NCI-H1092 treated with DMSO at 0.1 percent for 48 hours (cell line): ENCODE measurements at regions not wholly inside any gene's neighbourhood (a gene's known extent, or its start where the extent isn't known, plus 50 kb on each side); places are given as distances from the start of the nearest gene placed in this dataset.
A peak's percentile ranks its signal among the peaks of the same experiment; 100 is the strongest.

ENCODE experiments used
- DNase-seq: peaks from one replicate; lab custom pipeline; 2025; lab: John Stamatoyannopoulos, UW

DNA sequence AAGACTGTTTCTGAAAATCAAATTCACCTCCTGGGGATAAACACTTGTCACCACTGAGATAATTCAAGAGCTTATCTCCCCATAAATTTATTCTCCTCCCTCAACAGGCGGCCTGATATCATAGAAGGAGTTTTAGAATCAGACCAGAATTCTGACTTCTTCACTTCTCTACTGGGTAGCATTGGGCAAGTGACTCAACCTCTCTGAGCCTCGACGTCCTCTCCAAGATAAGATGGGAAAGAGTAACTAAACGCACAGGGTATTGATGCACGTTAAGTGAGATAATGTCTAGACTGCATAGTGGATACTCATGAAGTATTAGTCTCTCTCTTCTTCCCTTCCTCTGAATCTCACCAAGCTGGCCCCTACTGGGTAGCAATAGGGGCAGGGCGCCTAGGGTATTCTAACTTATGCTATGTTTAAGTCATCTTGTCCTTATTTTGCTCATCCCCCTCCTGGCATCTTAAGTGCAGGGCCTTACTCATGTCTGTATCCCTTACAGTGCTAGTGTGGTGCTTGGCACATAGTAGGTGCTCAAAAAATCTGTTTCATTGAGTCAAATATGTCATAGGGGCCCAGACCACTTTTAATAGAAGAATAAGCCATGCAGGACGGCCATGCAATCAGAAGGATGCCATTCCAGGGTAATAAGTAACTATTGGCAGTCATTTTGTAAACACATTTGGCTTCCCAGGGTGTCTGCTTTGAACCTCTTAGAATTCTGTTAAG, 476.4 kb upstream of the CCL2 start:
- DNase-seq = no peak

DNA sequence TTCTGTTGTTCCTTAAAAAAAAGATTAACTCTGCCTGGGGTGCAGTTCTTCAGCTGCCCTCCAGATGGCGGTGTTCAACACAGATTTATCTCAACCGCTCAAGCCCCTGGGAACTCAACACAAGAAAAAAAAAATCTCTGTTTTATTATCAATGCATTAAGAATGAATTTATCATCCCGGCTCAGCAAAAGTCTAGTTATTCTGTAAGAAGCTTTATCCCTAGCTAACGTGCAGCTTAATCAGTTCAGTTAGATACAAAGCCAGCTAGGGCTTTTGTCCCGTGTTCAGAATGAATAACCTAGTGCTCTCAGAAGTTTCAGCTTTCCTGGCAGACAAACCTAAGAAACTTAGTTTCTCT, 475.9 kb upstream of the CCL2 start:
- DNase-seq = peak; percentile 36

DNA sequence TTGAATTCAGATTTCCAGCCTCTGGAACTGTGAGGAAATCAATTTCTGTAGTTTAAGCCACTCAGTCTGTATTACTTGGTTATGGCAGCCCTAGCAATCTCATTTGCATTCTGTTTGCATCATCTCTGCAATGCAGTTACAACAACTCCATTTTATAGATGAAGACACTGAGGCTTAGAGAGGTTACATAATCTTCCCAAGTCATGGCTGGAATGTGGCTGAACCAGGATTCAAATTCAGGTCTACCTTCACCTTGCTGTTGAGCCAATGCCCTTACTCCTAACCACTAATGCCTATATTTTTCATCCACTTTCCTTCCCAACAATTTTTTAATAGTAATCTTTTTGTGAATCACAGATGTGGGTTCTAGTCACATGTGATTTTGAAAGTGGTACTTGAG, 469.8 kb upstream of the CCL2 start:
- no peak for DNase-seq

DNA sequence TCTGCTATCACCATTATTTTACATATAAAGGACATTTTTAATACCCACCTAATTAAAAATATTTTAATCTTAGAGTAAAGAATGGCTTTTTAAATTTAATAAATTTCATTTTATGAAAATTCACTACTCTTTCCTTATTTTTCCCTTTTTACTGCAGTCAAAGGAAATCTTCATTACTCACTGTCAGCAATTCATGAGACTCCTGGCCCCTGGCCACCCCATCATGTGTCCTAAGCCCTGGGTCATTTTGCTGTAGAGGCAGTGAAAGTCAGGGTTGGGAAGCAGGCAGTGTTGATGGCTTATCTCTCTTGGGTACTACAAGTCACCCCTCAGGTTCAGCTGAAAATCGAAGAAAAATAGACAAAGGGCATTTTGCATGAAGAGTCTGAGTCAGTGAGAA, 468.6 kb upstream of the CCL2 start:
- DNase-seq = no peak

DNA sequence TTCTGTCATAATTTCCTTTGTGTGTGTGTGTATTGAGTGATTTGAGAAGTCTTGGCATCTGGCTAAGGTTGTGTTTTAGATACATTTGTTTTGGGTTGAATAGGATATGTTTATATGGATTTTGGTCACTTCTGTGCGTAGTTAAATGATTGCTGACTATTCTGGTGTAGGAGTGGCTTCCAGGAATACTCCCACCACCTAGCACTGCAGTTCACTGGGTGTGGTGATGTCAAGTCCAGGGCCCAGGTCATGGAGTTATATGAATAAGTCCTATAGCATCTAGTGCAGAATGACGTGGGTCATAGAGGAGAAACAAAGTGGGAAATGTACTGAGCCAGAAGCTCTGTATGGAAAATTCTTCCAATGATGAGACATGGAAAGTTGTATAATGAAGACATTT, 465.4 kb upstream of the CCL2 start:
- DNase-seq = no peak

DNA sequence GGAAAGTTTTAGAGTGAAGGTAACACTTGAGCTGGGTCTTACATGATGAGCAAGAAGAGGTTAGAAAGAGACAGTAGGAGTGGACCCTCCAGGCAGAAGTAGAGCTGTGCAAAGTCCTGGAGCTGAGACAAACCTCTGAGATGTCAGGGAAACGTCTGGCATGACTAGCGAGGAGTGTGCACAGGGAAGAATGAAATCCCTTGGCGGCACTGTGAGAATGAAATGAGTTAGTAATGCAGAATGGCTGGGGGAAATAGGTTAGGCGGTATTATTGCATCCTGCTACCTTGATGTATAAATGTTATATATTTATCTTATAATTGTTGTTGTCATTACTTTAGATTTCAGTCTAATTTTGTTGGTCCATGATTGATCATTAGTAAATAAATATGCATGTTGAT, 457.9 kb upstream of the CCL2 start:
- DNase-seq = no peak

DNA sequence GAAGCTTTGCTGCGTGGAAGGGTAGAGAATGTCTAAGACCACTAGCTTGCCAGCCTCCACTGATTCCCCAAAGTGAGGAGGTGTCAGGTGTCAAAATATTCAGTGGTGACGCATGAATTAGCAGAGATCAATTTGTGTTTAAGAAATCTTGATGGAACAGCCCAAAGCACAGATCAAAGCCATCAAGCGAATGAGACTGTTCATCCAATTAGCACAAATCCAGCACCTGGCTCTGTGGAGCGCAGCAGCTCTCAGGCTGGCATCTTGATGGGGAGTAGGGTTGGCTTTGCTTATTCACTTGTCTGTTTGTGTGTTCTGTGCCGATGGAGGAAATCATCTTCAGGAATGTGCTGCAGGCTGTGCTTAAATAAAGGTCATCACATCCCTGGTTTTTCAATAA, 456.8 kb upstream of the CCL2 start:
- no peak for DNase-seq

DNA sequence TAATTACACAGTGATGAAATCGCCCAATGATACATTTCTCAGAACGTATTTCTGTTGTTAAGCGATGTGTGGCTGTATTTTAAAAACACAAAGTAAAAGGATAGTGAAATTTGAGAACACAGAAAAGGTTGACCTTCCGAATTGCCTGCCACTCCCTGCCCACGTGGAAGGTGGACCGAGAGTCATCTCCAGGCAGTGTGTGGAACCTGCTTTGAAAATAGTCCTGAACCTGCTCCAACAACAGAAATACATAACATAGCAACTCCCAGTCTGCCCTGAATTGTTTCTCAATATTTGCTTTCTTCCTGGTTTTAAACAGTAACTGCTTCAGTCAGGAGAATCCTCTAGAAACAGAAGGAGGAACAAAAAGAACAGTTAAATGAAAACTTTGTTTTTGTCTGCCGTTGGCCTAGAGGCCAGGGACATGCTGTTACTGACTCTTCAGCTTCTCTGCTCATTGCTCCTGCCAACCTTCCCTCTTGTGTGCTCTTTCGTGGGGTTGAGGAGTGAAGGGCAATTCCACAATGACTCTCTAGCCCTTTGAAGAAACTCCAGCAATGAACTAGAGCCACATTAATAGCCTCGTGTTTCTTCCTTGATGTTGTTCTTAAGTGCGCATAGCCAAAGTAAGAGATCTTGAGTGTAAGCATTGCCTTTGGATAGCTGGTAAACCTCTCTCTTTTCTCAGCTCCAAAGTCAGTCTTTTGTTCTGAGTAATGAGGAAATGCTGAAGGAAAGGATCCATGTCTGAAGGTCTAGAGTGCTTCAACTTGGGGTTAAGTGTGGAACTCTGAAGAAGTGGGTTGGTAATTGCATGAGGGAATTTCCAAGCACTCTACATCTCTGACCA, 452.5 kb upstream of the CCL2 start:
- DNase-seq = no peak

DNA sequence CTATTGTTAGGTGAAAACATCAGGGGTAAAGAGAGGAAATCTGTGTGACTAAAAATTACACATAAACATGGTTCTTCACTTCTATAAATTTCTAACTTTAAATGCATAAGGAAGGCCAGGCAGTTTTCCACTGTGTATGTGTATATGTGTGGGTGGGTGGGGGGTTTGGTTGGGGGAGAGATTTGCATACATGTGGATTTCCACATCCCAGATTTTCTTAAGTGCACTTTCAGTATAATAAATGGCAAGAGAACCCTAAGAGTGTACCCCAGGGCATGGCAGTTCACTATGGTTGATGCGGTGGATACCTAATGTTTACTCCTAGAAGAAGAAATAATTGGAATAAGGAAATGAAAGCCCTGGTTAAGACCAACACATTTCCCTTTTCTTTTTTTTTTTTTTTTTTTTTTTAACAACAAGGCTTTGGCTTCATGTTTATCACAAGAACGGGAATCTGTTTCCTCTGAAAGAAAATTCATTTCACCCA, 451.8 kb upstream of the CCL2 start:
- DNase-seq = no peak

DNA sequence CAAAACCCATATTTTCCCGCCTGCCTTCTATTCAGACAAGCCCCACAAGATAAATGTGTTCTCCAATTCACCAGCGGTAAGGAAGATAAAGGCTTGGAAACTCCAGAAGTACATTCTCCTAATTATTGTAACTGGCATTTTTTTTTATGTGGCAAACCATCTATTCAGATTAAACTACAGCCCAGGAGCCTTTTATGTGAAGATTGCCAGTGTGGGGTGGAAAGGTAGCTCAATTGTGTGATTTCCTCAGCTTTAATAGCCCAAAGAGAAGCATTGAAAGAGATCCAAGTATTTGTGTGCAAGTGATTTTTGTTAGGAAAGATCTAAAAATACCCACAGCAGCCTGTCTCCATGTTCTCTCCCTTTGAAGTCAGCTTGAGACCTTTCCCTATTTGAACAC, 451.4 kb upstream of the CCL2 start:
- no peak for DNase-seq

DNA sequence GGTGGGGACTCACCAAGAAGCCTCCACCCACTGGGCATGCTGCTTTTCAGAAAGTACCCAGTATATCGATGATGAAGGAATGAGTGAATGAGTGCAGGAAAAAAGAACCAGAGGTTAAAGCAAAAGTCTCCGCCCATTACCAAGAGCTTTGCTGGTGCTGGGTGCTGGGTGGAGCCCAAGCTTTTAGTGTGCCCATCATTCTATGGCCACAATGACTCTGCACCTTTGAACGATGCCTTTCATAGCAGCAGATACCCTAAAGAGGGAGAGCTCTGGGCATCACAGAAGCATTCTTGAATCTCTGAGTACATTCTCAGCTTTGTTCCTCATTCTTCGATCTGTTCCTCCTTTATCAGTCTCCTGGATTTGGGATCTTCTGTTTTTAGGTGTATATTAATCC, 450.7 kb upstream of the CCL2 start:
- DNase-seq = no peak

DNA sequence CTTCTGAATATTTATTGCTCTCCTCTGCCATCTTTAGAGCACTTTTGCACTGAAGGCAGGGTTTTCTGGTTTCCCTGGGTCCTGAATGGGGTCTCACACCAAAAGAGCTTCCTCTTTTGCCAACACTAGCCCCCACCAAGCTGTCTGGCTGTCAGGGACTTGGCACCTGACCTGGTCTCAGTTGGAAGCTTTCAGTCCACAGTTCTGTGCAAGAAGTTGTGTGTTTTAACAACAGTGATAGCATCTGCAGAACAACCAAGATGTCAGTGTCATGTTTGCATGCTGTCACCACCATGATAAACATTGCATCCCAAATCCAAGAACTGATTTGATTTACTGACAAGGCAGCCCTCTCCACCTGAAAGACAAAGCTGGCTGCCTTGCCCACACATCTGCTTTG, 448.5 kb upstream of the CCL2 start:
- no peak for DNase-seq

DNA sequence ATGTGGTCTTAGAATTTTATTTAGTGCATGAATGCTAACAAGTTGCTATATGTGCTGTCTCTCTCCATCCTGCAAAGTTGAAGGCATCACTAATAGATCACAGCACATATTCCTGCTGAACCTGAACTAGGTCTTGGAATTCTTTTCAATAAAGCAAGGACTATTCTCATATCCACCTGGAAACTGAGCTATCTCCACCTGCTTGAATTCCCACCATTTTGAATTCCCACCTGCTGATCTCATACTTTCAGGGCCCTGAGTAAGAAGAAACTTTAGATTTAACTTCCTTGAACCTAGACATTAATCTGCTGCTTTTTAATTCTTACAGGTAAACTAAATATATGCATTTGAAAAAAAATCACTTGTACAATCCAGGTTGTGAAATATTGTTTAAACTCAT, 445.3 kb upstream of the CCL2 start:
- no peak for DNase-seq

DNA sequence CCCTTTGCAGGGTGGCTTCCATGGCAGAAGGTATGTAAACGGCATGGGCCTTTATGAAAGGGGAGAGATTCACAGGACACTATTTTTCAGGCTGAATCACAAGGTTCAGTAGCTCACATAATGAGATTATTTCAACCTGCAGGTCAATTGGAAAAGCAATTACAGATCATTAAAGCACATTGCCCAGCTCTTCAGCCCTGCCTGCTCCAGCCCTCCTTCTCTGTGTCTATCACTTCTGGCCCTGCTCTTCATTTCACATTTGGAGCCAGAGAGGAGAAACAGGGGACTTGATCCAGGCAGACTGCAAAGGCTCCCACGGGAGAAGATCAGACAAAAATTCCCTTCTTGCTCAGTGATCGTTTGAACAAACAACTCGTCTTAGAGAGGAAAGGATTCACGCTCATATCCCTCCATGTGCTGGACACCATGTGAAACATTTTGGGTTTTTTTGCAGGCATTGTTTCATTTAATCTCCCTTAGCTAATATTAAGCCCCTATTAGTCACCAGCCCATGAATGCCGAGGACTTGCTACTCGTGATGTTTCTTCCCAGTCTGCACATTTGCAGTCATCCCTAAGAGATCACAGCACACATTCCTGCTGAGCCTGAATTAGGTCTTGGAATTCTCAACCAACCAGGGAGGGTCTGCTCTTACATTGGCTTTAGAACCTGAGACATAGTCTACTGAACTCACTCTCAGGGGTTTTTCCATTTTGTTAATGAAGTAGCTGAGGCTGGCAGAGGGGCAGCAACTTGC, 443.9 kb upstream of the CCL2 start:
- DNase-seq = no peak

DNA sequence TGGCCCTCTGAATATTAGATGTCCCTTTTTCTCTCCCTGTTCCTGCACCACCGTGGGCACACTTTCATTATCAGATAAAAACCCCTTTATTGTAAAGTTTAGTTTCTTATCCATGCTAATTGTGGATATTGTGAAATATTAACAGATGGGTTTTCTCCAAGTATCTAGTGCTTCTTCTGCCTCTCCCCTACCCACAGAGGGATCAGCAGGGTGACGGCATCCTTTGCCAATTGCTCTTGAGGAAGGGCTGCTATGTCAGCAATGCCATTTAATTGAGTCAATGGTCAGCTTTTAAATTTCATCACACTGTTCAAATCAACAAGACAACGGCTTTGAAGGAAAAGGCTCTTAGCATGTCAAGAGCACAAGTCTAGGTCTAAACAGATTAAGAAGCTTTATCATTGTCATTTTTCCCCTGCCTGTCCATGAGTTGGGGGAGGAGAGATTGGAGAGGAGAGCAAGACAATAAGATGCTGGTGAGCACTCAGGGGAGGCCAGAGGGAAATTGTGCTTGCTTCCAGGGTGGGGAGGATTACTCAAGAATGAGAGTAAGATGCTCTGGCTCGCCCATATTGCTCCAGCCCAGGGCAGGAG, 443.0 kb upstream of the CCL2 start:
- no peak for DNase-seq

DNA sequence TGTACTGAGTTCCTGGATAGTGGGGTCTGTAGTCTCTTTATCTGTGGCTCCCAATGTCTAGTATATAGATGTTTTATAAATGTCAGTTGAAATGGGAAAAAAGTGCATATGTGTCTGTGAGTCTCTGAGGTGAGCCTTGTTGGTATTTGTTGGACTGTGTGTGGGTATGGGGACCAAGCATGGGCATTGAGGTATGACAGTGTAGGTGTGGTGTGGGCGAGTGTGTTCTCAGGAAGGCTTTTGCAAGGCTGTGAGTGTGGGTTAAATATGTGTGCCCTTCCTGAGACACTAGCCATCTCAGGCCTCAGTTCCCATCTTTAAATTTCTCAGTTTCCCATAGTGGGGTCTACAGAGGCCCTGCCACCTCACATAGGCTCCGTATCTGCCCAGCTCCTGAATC, 440.2 kb upstream of the CCL2 start:
- no peak for DNase-seq

DNA sequence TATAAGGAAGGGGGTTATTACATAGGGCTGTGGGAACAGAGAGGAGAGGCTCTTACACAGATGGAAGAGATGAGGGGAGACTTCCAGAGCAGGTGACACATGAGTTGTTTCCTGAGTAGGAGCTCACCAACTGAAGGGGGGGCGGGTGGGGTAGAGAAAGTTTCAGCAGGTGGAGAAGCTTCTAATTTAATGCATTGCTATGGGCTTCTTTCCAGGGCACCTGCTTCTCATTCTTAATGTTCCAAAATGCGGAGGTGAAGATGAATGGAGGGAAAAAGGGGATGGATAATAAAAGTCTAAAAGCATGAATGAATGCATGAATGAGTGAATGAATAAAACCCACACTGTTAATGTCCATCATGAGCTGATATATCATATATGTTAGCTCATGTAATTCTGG, 439.0 kb upstream of the CCL2 start:
- DNase-seq = no peak

DNA sequence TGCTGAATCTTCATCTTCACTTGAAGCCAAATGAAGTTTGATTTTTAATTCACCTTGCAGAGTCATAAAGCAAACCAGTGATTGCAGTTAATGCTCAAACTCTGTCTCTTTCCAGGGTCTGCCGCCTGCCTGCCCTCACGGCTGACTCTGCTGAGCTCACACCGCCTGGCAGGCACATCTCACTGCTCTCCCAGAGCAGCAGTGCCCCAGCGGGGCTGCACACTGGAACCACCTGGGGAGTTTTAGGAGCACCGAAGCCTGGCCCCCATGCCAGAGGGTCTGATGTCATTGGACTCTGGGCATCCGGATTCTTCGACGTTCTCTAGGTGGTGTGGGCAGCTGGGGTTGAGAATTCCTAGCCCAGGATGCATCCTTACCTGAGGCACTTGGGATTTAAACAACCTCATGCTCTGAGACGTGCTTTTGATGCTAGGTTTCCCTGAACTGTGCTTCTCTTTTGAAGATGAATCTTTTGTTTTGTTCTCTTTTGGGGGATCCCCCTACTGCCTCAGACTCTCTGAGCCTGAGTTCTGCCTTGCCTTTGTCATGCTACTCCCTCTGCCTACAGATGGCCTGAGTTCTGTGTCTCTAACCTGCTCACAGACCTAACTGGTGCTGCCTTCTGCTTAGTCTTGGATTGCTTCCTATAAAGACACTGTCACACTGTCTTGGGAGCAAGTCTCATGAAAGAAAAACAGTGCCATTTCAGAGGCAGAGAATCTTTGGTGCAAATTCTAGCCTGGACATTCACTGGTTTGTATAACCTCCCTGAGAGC, 438.1 kb upstream of the CCL2 start:
- DNase-seq = no peak

DNA sequence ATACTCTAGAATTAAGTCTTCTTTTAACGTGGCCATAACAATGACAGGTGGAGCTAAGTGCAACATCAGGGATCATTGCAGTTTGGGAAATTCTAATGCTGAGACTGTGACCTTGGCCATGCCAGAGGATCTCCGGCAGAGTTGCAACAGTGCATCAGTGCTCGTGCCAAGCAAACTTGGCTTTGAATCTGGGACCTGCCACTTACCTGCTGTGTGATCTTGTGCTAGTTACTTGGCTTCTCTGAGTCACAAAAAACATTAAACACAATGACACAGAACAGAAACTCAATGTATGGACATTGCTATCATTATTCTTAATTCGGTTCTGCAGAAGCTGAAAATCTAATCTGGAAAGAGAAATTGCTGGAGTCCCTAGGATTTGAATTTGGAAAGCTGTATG, 435.5 kb upstream of the CCL2 start:
- DNase-seq = no peak

DNA sequence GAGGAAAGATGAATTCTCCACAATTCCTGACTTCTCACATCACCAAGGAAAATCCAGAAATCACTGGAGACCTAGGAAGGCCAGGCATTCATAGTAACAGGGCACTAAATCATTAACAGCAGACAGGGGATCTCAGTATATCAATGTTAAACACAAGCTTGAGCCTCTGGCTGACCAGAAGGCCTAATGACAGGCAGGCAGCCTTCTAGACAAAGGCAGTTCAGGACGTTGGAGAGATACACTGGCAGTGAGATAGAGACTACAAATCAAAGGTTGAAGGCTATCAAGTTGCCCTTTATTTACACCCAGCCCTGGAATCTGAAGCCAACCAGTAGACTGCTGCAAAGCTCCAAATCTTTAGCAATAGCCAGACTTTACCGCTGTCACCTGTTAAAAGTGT, 422.8 kb upstream of the CCL2 start:
- no peak for DNase-seq

DNA sequence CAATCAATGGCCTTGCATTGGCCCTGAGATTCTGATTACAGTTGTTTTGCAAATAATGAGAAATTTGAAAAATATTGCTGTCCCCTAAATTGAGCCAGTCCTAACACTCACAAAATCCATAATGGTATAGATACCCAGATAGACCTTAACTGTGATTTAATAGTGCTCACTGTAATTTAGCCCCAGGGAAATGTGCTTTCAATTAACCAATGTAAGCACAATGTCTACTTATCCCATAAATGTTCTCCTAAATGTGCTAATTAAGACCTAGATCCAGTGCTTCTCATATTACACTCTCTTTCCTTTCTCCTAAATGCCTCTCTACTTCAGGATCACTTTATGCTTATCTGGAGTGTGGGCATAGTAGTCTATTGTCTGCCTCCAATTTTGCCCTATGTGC, 417.8 kb upstream of the CCL2 start:
- DNase-seq = no peak

DNA sequence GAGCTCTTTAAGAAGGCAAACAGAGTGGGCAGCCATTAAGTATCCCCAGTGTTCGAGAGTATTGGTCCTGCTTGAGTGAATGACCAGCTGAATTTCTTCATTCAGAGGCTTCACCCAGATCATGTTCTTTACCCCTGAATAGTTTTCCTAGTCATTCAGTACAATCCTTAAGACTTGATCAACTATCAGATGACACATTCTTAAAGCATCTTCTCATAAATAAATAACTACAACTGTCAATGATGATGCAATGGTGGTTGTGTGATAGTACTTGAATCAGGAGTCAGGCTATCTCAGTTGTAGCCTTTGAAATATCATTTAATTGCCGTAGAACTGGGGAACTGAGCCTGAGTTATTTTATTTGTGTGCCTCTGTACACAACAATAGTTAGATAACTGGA, 416.8 kb upstream of the CCL2 start:
- no peak for DNase-seq
